SIG-M5 treated with dmso at 0.1 percent for 504 hours (cell line): ENCODE measurements at regions not wholly inside any gene's neighbourhood (a gene's known extent, or its start where the extent isn't known, plus 50 kb on each side); places are given as distances from the start of the nearest gene placed in this dataset.

ENCODE experiments used
- DNase-seq: peaks from one replicate; lab custom pipeline; 2025; ENCODE audit not compliant: unreplicated experiment; lab: John Stamatoyannopoulos, UW

GRCh38 chr21:35358008-35358407 lies 308.9 kb upstream of the RUNX1 start:
- peak; percentile 46 for DNase-seq

DNA sequence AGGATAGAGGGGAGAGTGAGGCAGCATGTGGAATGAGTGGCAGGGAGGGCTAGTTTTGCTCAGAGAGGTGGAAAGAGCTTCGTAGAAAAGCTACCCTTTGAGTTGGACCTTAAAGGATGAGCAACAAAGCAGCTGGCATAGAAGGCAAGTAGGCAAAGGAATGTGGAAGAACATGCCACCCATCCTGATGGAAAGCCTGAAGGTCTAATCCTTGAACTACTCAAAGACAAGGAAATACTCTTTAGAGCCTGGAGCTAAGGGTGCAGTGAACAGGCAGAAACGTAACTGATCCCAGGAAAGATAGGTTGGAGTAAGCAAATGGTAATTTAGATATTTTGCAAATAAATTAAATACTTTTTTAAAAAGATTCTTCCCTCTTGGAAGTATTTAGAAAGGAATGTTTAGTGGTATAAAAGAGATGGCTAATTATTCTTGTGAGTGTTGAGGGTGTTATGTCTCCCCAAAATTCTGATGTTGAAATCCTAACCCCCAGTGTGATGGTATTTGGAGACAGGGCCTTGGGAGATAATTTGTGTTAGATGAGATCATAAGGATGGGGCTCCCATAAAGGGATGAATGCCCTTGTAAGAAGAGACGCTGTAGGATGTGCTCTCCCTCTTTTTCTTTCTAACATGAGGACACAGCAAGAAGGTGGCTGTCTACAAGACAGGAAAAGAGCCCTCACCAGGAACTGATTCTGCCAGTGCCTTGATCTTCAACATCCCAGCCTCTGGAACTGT lies 308.1 kb upstream of the RUNX1 start:
- DNase-seq, result no peak

DNA sequence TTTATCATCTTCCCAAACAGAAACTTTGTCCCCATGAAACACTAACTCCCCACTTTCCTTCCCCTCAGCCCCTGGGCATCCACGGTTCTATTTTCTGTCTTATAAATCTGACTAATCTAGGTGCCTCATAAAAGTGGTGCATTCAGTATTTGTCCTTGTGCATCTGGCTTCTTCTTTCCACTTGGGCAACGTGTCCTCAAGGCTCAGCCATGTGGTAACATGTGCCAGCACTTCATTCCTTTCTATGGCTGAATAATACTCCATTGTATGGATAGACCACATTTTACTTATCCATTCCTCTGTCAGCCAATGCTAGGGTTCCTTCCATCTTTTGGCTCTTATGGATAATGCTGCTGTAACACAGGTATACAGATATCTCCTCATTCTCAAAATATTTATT lies 305.0 kb upstream of the RUNX1 start:
- DNase-seq, result no peak

GRCh38 chr21:35352793-35353192 lies 303.7 kb upstream of the RUNX1 start:
- no peak for DNase-seq

DNA sequence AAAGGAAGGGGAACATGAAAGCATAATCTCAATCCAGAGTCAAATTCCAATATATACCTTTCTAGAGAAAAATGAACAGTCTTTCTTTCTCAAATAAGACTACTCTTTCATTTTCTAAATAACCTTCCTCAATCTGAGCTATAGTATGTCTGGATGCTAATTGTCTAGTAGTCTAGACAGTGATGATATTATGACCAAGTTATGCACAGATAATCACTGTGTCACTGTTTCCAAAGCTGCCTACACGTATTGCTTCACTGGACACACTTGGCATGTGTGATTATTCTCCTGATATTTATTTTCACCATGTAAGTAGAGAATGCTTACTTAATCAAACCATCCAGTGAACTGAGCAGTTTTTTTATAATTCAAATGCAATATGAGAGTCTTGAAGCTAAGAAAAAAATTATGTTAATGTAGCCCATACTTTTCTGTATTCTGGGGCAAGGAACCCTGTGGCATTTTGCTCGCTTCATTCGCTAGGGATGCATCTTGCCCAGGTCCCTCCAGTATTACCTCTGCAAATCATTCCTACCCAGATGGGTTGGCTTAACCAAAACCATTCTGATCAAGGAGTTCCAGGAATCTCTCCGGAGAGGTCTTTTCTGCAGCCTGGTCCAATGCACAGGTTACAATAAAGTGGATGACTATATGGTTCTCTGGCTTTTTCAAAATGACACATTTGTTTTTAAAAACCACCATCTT lies 303.1 kb upstream of the RUNX1 start:
- DNase-seq, result no peak

- DNase-seq, result no peak
Measured at GRCh38 chr21:35351434-35351833, 302.3 kb upstream of the RUNX1 start.

DNA sequence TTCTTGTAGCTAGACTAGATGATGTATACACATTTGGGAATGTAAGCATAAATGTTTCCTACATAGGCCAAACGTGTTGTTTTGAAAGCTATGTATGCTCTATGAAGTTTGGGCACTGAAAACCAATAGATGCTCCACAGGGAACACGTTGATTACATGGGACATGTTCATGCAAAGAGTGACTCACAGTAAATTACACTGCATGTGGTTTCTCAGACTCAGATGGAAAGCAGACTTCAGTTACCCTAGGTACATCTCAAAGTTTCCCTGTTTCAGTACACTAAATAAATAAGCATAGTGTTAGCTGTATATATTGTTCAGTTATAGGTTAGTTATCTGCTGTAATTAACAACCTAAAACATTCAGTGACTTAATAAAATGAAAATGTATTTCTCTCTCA lies 301.9 kb upstream of the RUNX1 start:
- no peak for DNase-seq

DNA sequence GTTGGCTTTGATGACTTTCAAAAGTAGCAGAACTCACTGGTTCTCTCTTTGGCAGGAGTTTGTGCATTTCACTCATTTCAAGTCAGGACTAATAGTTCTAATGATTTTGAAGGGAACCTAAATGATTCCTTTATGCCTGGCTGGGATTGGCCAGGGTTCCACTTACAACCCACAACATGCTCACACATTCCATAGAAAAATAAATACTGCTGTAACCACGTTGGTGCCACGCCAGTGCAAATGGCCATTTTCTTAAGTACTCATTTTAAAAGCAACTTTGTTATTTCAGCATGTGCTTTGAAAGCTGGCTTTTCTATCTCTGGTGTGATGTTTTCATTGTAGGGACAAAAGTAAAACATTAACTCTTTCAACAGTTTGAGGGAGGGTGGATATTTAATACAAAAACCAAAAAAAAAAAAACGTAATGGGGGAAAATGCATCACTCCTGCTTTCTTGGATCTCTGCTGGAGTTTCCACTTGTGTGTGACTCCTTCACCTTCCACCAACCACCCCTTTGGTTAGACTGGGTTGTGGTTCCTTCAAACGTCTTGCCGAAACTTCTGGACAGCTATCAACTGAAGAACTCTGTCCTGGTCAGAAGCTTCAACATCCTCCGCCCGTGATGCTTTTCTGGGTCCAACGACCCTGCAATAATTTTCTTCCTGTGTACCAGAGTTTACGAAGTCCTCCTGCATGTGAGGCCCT lies 300.4 kb upstream of the RUNX1 start:
- no peak for DNase-seq

DNA sequence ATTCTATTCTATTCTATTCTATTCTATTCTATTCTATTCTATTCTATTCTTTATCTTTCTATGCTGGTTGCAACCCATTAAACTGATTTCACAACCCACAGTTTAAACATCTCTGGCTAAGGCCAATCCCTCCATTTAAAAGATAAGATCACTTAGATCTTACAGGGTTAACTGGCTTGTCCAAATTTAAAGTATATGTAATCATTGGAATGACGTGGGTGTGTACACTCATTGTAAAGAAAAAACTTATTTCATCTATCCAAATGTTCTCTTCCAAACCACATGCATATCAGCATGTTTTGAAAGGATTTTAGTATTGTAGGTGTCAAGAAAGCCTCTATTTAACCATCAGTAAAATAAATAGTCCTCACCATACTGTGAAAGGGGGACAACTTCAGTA lies 299.6 kb upstream of the RUNX1 start:
- DNase-seq, result no peak

GRCh38 chr21:35346697-35347096 lies 297.6 kb upstream of the RUNX1 start:
- DNase-seq, result no peak

- no peak for DNase-seq
Measured at GRCh38 chr21:35345954-35346353, 296.9 kb upstream of the RUNX1 start.

- no peak for DNase-seq
Measured at GRCh38 chr21:35344582-35344981, 295.5 kb upstream of the RUNX1 start.

DNA sequence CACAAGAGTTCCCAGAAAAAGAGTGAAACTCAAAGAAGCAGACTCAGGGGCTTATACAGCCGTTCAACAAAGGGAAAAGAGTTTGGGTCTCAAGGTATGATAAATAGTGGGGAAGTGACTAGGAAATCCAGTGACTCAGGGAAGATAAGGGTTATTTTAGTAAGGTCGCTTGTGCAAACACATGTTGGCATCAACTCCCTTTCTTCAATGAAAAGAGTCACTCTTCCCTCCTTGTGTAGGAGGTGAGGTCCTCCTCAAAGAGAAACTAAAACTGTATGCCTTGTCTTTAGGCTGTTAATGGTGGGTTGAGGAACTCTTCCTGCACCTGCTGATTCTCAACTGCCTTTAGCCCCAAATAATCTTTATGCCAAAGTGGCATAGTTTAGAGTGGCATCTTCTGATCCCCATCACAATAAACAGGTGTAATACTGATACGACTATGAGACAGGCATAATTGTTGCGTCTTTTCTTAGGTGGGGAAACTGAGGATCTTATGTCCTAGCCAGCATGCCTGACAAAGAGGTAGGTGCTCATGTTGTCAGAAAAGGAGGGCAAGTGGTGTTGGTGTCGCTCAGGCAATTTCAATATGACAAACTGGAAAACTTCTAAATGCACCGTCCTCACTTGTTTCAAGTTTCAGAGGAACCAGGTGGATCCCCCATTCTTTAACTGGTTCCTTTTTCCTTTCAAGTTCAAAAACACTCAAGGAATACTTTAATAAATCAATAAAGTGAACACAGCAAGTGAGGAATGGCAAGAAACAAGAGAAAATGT lies 294.1 kb upstream of the RUNX1 start:
- no peak for DNase-seq

GRCh38 chr21:35342440-35342839 lies 293.3 kb upstream of the RUNX1 start:
- DNase-seq, result peak; percentile 45

DNA sequence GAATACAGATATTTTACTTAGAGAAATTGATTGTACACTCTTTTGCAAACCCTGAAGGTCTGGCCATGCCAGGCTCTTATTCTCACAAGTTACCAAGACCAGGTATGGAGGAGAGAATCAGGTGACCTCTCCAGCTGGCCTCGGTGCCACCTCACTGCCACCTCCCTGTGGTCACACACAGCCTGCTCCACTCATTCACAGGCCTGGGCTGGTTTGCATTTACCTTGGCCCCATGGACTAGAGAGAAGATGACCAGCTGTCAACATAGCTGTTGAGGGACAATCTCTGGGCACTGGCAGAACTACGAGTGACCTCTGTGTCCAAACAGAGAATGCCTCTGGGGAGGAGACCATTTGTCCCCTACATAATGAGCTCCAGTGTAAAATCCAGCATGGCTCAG lies 291.2 kb upstream of the RUNX1 start:
- no peak for DNase-seq

- DNase-seq, result no peak
Measured at GRCh38 chr21:35338881-35339632, 290.0 kb upstream of the RUNX1 start.

DNA sequence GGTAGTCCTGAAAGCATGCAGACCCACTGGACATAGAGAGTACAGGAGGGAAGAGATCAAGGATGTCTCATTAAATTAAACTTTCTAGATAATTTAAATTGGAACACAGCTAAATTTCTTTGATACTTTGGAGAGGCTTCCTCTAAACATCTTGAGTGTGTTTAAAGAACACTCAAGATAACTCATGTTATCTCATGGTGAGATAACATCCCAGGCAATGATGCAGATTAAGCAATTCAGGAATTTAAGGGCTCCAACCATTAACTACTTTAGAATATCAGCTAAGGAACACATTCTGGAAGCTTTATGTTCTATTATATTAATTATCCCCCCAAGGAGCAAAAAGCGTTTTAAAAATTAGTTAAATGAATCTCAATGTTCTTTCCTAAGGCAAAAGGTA lies 289.2 kb upstream of the RUNX1 start:
- DNase-seq, result no peak

GRCh38 chr21:35337573-35337972 lies 288.5 kb upstream of the RUNX1 start:
- DNase-seq, result no peak

DNA sequence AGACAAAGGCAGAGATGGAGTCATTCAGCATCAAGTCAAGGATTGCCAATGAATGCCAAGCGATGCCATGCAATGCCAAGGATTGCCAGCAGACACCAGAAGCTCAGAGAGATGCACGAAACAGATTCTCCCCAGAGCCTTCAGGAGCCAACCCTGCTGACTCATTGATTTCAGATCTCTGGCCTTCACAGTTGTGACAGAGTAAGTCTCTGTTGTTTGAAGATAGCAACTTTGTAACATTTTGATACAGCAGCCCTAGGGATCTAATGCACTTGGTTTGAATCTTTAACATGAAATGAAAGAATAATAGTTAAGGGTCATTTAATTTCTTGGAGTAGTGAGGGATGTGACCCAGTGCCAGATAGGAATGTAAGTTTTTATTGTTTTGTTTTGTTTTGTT lies 287.4 kb upstream of the RUNX1 start:
- DNase-seq, result no peak

- no peak for DNase-seq
Measured at GRCh38 chr21:35335951-35336446, 286.9 kb upstream of the RUNX1 start.
